GM19238 (cell line): ENCODE measurements at regions not wholly inside any gene's neighbourhood (a gene's known extent, or its start where the extent isn't known, plus 50 kb on each side); places are given as distances from the start of the nearest gene placed in this dataset.
"Not testable (repeated sequence)": the region's sequence is repeated elsewhere in the genome, so short reads cannot be mapped to it uniquely, and the experiment has no call there.

Experiments
- DNase-seq: peaks from one replicate; pipeline ENCODE4 v3.0.0; 2011; ENCODE audit warnings: low spot score; ENCODE audit not compliant: insufficient read length

DNA sequence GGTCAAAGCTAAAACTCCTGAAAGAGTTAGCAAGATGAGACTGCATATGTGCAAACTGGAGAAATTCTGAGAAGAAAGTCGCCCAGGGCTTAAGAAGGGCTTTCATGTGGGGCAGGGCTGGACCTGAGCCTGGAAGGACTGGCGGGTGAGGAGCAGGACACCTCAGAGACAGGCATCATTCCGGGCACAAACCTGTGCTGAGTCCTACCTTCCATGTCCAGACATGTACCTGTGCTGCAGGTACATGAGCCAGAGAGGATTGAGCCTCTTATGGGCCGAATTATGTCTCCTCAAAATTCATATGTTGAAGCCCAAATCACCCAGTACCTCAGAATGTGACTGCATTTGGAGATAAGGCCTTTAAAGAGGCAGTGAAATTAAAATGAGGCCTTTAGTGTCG is 171.0 kb downstream of the QRSL1 start:
- no peak for DNase-seq

DNA sequence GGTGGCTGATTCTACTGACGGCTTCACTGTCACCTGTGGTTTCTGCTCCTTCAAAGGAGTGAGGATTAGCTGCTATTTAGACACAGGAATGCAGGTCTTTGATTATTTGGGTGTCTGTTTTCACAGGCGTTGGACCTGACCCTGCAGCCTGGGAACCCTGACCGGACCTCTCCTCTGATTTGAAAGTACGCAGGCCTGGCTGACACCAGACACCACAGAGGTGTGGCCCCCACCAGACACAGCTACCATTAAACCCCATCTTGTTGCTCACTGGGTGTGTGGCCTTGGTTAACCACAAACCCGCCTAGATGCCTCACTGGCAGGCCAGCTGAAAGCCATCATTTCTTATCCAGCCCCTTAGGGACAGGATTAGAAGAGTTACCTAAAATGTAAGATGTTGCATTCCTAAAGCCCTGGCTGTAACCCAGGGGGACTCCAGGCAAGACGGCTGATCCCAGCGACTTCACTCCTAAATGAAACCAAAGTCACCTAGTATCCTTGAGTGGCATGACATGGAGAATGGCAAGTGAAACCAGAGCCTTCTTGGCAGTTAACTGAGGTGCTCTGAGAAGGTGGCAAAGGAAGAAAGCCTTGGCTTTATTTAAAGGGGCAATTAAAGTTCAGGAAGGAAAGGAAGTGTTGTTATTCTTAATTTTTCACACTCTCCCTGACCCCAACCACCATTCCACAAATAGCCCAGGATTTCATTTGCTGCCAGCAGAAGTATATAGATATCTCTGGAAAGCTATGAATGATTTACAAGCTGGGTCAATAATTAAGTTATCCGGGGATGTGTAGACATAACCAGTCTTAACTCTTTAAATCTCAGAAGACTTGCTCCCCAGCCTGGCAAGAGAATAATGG is 169.9 kb downstream of the QRSL1 start:
- DNase-seq: peak; percentile 19

DNA sequence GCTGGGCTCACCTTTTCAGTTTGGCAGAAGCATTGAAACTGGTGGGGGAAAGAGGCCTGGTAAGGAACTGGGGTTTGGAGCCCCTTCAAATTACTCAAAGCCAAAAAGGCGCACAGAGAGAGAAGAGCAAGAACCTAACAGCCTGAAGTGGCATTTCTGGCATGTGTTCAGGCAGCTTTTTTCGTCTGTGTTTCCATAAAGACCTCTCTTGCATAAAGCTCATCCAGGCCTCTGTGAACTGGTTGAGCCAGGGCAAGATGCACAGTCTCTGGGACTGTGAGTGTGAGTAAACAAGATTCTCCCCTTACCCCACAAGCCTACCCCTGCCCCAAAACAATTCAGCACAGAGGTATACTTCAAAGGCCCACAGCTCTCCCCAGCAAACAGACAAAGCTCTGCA is 167.8 kb downstream of the QRSL1 start:
- DNase-seq: no peak

DNA sequence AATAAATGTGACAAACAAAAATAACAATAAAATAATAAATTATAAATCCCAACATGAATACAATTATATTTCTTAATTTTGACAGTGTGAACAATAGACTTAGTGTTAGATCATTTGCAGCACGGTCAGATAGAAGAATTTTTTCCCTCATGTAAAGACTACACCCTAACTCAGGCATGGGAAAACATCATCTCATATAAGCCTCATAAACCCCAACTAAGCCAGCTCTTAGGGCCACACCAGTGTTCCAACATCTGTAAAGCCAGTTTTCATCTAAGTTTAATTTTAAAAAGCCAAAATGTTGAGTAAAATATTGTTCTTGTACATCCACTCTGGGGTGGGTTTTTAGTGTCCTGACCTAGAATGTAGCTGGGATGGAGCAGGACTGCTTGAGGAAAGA is 167.4 kb downstream of the QRSL1 start:
- no peak for DNase-seq

DNA sequence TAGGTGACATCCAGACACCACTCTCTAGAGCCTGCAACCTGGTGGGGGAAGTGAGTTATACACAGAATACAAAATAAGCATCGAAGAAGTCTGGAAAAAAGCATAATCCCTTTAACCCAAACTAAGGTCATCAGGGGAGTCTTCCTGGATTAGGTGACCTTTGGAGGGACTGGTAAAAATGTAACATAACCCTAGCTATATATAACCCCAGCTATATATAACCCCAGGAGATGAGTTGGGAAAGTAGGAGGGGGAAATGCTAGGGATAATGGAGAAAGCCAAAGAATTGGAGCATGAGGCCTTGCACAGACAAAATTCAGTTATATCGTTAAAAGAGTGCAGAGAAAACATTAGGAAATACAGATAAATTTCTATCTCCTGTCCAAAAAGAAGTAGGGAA is 164.8 kb downstream of the QRSL1 start:
- no peak for DNase-seq

DNA sequence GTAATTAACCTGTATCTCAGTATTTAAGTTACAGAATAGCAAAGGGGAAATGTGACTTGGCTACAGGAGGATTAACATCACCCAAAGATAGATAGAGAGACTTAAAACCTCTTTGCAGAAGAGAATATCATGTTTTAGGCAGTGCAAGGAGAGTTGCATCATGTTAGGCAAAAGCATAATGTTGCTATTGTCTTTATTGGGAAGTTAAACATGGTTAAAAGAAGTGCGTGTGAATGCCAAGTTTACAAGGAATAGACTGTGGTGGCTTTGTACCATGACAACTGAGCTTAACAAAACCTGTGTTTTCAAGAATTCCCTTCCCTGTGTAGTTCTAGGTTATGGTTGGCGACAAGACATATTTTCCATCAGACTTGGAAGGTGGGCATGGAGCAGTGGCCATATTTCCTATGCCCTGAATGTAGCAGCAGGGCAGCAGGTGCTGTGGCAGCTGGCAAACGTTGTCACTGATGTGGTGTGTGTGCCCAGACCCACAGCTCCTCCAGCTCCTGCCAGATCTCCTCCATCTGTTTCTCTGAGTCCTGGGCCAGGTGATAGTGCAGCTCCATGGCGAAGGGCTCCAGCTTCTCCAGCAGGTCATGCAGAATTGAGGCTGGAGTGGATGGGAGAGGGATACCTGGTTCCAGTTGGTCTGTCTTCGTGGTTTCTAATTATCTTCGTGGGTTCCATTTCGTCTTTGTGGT is 163.3 kb downstream of the QRSL1 start:
- no peak for DNase-seq

DNA sequence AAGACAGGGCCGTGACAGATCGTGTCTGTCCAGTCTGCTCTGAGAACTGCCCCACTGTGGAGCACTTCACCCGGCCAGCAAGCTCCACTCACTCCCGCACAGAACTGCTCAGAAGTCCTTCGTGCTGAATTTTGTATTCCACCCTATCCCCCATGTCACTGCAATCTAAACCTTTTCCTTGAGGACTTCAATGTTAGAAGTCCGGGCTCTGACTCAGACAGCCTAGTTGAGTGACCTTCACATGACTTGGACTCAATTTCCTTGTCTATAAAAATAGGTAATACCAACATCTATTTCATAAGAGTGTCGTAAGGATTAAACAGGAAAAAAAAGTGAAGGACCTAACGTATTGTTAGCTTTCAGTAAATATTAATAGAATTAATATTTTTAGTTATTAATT is 161.6 kb downstream of the QRSL1 start:
- no peak for DNase-seq

DNA sequence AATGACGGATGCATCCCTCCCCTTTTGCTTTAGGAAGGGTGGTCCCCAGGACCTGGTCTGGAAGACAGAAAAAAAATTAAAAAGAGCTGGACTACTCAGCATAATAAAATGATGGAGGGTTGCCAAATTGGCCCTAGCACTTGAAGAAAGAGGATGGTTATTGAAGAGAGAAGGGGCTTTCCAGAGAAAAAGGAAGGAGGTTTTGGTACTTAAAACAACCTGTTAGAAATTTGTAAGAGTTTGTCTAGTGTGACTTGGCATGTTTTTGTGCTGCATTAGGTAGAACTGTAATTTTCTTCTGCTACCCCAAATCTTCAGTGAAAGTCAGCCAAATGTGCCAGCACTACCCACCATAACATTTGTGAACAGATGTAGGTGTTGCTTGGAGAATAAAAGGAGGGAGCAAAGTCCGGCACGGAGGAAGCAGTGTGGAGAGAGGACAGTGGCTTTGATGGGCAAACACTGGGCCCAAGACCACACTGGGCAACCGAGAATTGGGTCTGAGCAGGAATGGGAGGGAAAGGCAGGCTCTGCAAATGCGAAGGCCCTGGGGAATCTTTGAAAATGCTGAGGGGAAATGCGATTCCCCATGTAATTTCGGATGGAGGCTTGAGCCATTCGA is 160.9 kb downstream of the QRSL1 start:
- no peak for DNase-seq

DNA sequence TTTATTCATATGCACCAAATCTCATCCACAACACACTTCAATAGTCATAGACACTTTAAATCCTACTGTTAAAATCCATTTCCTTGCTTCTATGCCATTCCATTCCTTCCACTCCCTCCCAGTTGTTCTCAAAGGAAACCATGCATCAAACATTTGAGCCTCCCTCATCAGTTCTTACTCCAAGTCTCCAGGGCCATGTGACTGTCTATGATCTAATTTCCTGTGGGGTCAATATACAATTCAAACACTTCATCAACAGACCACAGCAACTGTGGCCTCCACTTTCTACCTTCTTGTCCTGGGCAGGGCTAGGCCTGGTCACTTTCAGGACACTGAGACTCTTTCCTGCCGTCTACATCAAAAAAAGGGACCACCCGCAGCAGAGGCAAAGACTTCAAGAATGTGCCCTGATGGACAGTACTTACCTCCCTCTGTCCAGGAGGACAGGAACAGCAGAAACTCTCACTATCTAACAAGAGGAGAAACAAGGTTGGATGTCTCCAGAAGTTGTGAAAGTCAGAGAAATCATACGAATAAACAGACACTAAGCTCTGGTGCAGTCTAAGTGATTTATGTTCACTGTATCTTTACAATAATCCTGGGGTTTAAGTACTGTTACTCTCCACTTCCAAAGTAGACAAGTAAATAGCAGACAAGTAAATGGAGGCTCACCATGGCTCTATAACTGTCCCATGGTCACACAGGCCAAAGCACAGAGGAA is 160.2 kb downstream of the QRSL1 start:
- no peak for DNase-seq

DNA sequence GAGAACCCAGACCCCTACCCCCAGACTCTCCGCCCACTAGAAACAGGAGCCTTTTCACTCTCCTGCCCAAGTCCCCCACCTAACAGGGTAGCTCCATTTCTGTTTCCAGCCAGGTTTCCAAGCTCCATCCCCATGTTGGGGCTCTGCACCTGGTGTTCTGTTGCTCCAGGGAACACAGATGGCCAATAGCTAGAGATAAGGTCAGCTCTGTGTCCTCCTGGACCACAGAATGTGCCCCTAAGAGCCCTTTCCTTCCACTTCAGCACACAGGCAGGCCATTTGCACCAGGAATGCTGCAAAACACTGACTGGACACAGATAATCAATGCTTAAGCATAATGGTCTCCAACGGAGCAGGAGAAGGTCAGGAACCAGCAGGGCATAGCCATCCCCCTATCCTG is 159.4 kb downstream of the QRSL1 start:
- no peak for DNase-seq

DNA sequence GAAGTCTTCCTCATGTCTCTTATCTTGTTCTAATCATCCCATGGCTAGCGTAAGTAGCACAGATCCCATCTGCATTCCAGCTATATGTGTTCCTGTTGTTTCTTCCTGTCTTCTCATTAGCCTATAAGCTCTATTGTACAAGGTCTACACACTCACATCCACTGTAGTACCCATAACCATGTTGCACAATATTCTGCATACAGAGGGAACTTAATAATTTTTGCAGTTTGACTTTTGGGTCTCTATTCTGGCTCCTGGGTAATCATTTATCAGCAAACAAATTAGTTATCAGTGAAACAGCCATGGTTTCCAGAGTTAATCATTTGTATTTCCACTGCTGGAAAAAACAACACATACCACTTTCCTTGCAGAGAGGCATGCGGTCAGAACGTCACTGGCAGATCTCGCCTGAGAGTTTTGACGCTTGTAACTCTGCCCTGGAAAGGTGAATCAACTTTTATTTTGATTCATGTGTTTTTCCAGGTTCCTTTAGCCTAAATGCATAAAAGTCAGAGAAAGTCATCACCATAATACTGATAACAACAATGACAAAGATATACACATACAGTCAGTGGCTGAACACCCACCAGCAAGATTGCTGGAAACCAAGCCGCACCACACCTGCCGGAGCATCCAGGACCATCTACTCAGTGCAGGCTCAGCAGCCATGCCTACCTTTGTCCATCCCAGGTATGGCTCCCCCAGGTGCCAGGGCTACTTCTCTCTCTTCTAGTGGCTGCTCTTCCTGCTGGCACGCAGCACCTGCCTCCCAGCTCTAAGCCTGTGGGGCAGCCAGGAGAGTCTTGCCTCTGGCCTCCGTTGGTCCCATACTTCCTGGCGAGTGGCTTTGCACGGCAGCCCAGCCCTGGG is 158.2 kb downstream of the QRSL1 start:
- DNase-seq: no peak

DNA sequence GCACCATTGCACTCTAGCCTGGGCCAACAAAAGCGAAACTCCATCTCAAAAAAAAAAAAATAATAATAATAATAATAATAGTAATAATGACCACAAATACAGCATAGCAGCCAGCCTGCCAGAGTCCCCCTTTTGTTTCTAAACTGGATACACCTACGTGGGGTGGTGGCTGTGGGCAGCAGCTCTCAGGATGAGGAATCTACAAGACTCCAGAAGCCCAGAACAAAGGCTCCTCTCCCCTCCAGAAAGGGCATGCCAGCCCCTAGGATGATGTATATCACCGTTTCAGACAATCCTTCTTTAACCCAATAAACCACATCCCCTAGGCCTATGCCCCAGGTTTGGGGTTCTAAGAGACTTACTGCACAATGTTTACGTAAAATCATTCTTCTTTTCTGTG is 155.9 kb downstream of the QRSL1 start:
- DNase-seq: no peak

DNA sequence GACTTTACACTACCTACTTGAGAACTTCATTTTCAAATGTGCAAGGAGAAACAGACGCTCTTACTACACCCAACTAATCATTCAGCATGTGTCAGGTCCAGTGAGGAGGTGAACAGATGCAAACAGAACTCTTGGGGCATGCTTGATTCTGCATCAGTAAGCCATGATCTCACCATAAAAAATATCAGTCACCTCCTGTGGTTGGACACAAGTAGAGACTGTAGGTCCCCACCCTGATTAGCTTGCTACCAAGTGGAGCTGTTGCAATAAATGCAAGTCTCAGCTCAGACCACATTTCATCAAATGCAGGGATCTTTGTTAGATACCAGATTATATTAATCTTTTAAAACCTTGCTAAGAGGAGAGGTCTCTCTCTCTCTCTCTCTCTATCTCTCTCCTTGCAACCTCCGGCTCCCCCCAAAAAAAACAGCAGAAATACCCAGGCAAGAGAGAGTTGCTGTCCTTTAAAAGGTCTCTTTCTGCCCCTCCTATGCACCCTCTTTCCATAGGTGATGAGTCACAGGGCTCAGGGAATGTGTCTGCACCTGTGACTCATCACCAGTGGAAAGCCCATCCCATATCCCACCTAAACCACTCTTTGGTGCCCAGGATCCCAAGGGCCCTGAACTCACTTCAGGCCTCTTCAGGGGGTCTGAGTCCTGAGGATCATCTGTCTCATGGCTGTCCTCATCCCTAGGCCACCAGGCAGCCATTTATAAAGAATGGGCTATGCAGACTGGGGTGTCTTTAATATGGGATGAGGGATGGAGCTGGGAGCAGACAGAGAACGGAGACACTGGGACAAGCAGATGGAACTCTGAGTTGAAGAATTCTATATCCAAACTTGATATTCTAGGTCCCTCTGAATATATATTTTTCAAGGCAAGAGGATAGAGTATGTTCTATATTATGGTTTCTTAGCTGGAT is 154.5 kb downstream of the QRSL1 start:
- DNase-seq: no peak

DNA sequence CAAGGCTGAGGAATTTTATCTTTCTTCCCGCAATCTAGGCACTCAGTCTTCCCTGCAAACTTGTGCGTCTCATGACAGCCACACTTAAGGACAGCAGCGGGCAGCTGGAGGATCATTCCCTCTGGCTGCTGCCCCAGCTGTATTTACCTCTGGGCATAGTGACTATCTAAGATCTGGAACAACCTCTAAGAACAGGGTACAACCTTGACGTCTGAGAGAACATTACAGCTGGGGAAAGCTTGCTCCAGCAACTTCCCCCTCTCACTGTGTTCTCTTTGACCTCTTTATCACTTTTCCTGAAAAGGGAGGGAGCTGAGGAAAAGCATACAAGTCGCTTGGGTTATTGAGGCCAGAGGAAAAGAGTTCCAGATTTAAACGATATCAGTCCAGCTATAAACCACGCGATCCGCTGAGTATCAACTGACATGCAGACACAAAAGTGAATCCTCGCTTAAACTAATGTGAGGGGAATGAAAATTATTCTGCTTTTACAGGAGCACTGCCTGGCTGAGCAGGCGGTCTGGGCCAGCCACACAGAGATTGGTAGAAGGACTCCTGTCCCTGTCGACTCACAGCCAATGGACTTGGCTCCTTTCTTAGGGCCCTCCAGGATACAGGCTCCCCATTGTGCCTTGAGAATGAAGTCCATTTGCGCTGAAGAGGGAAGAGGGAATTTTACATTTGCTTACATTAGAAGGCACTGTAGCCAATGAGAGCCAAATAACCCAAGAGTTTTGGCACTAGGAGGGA is 153.3 kb downstream of the QRSL1 start:
- DNase-seq: no peak

DNA sequence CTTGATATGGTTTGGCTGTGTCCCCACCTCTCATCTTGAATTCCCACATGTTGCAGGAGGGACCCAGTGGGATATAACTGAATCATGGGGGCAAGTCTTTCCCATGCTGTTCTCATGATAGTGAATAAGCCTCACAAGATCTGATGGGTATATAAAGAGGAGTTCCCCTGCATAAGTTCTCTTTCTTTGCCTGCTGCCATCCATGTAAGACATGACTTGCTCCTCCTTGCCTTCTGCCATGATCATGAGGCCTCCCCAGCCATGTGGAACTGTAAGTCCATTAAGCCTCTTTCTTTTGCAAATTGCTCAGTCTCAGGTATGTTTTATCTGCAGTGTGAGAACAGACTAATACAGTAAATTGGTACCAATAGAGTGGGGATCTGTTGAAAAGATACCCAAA is 150.2 kb downstream of the QRSL1 start:
- DNase-seq: not testable (repeated sequence)

DNA sequence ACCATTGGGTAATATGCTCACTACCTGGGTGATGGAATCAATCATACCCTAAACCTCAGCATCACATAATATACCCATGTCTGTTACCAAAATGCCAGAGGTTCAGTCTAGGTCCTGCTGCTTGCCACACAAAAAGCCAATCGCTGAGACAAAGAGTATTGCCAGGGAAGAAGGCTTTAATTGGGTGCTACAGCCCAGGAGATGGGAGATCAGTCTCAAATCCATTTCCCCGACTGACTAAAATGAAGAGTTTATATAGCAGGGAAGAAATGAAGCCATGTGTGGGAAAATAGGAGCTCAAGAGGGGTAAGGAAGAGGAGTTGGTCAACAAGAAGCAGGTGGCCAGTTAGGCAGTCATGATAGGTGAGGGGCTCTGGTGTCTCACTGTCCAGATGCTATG is 149.6 kb downstream of the QRSL1 start:
- DNase-seq: no peak

DNA sequence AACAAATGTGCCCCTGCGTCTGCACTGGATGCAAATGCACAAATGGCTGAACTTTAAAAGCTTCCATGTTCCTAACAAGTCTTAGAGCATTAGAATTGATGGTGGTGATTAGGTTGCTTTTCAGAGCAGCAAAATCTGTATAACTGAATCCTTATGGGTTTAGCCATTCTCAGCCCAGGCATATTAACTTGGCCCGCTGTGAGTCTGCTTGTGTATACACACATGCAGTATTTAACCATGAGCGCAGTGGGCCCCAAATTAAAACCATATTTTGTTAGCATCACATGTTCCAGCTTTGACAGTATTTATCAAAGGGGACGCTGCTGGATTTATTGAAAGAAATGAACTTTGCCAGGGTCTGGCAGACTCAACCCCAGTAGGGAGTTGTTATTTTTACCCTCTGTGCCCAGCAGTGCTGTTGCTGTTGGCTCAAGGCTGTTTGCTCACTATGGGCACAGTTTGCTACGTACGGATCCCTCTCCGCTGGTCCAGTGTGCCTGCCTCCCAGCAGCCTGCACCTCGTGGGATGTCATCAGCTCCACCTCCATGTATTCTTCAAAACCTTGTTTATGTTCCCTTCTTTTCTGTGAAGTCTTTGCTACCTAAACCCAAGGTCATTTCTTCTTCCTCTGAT is 144.7 kb downstream of the QRSL1 start:
- DNase-seq: no peak

DNA sequence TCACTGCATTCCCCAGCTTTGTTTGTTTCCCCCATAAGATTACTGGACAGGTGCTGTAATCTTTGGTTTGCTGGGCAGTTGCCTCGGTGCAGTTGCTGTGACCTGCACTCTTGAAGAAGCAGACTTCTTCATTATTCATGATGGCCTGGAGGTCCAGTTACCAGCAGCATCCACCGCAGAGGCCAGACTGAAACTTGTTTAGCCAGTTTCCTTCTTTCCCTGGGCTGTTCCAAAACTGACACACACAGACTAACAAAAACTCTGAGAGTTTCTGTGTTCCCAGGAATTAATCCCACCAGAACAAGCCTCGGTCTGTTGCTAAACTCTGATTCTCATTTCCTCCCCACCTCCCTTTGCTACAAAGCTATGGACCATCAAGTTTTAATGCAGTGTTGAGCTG is 144.1 kb downstream of the QRSL1 start:
- DNase-seq: no peak
